IMR-90 (cell line): ENCODE measurements at regions not wholly inside any gene's neighbourhood (a gene's known extent, or its start where the extent isn't known, plus 50 kb on each side); places are given as distances from the start of the nearest gene placed in this dataset.

Experiments
- ATAC-seq: fragments of 200-7000 bp; cut with Tn5 transposase; 2 replicates; pipeline ENCODE4 v1.9.1; 2020; ENCODE audit warnings: low read depth, mild to moderate bottlenecking, moderate library complexity
- BruUV-seq: library from RNA; stranded (reverse); fragments of 400-500 nt; replicated peaks from 2 replicates; lab custom pipeline; 2021; lab: Mats Ljungman, UMichigan
- CTCF ChIA-PET: fragments of 300-600 bp; formaldehyde crosslinking; extraction: SDS; loops from one replicate; lab custom pipeline; 2021; ENCODE audit warnings: antibody characterized with exemption; lab: Yijun Ruan, JAX
- POLR2A ChIA-PET: fragments of 300-600 bp; sonication (Branson Sonifier 250); formaldehyde crosslinking; loops from one replicate; lab custom pipeline; 2022; ENCODE audit warnings: antibody characterized with exemption; ENCODE audit not compliant: unreplicated experiment; lab: Charles Lee
- DNase-seq: peaks from one replicate; pipeline ENCODE4 v3.0.0; 2013
- H2AFZ ChIP-seq: replicated peaks from 2 replicates; pipeline ENCODE3; 2013; ENCODE audit warnings: low read length, mild to moderate bottlenecking; ENCODE audit not compliant: poor library complexity
- H2AK5ac ChIP-seq: 2 replicates; pipeline ENCODE4 v1.6.1; 2013; ENCODE audit warnings: low read depth, low read length, inconsistent platforms
- H2AK9ac ChIP-seq: replicated peaks from 2 replicates; pipeline ENCODE3; 2013; ENCODE audit warnings: mild to moderate bottlenecking, low read depth, low read length, moderate library complexity; ENCODE audit not compliant: poor library complexity
- H2BK120ac ChIP-seq: 2 replicates; pipeline ENCODE4 v1.6.1; 2013; ENCODE audit warnings: low read depth, low read length, inconsistent platforms
- H2BK15ac ChIP-seq: 3 replicates; pipeline ENCODE4 v1.6.1; 2013; ENCODE audit warnings: low read depth, low read length, inconsistent platforms
- H2BK20ac ChIP-seq: 2 replicates; pipeline ENCODE4 v1.6.1; 2013; ENCODE audit warnings: low read depth, mild to moderate bottlenecking, inconsistent platforms, low read length, moderate library complexity
- H2BK5ac ChIP-seq: 2 replicates; pipeline ENCODE4 v1.6.1; 2013; ENCODE audit warnings: mild to moderate bottlenecking, low read depth, low read length, inconsistent platforms; ENCODE audit not compliant: poor library complexity, severe bottlenecking
- H3K14ac ChIP-seq: replicated peaks from 2 replicates; pipeline ENCODE4 v1.6.1; 2013; ENCODE audit warnings: low read depth, low read length, inconsistent platforms
- H3K18ac ChIP-seq: 2 replicates; pipeline ENCODE4 v1.6.1; 2013; ENCODE audit warnings: low read depth, low read length, control low read depth
- H3K23ac ChIP-seq: 2 replicates; pipeline ENCODE4 v1.6.1; 2013; ENCODE audit warnings: low read depth, low read length, inconsistent platforms
- H3K27ac ChIP-seq: 2 replicates; pipeline ENCODE4 v1.5.1; 2013; ENCODE audit warnings: mild to moderate bottlenecking, control low read depth, low read length; ENCODE audit not compliant: insufficient read depth
- H3K27me3 ChIP-seq: 2 replicates; pipeline ENCODE4 v1.6.1; 2013; ENCODE audit warnings: low read length; ENCODE audit not compliant: control insufficient read depth, insufficient read depth
- H3K36me3 ChIP-seq: 2 replicates; pipeline ENCODE4 v1.6.1; 2013; ENCODE audit warnings: low read length, mixed read lengths; ENCODE audit not compliant: control insufficient read depth, insufficient read depth
- H3K4ac ChIP-seq: 2 replicates; pipeline ENCODE4 v1.6.1; 2013; ENCODE audit warnings: low read depth, low read length, inconsistent platforms
- H3K4me1 ChIP-seq: 2 replicates; pipeline ENCODE4 v1.6.1; 2013; ENCODE audit warnings: low read length, mixed read lengths; ENCODE audit not compliant: control insufficient read depth, insufficient read depth
- H3K4me2 ChIP-seq: 2 replicates; pipeline ENCODE4 v1.6.1; 2013; ENCODE audit warnings: low read depth, mild to moderate bottlenecking, control low read depth, low read length, moderate library complexity
- H3K4me3 ChIP-seq: 2 replicates; pipeline ENCODE4 v1.5.1; 2013; ENCODE audit warnings: low read depth, mild to moderate bottlenecking, control low read depth, low read length, moderate library complexity; ENCODE audit not compliant: insufficient read depth
- H3K56ac ChIP-seq: 2 replicates; pipeline ENCODE4 v1.6.1; 2013; ENCODE audit warnings: low read length, inconsistent platforms; ENCODE audit not compliant: insufficient read depth; ENCODE audit errors: extremely low read depth
- H3K79me1 ChIP-seq, 2 experiments: 2 replicates each; pipeline ENCODE4 v1.6.1; 2013; ENCODE audit warnings: low read length in 2 of 2, inconsistent platforms in 1 of 2, low read depth in 1 of 2
- H3K9ac ChIP-seq: 2 replicates; pipeline ENCODE4 v1.6.1; 2013; ENCODE audit warnings: low read depth, low read length, control low read depth
- H3K9me1 ChIP-seq: 2 replicates; pipeline ENCODE4 v1.6.1; 2013; ENCODE audit warnings: low read length, inconsistent platforms; ENCODE audit not compliant: insufficient read depth
- H3K9me3 ChIP-seq: 2 replicates; pipeline ENCODE4 v1.6.1; 2013; ENCODE audit warnings: low read length; ENCODE audit not compliant: control insufficient read depth, insufficient read depth
- H4K20me1 ChIP-seq: 2 replicates; pipeline ENCODE4 v1.6.1; 2013; ENCODE audit warnings: low read length, inconsistent platforms; ENCODE audit not compliant: insufficient read depth
- H4K5ac ChIP-seq: 2 replicates; pipeline ENCODE4 v1.6.1; 2013; ENCODE audit warnings: mild to moderate bottlenecking, low read depth, low read length, control low read depth
- H4K8ac ChIP-seq, 2 experiments: 2 replicates each; pipeline ENCODE4 v1.6.1; 2013; ENCODE audit warnings: low read depth in 2 of 2, low read length in 2 of 2, control low read depth in 1 of 2, inconsistent platforms in 1 of 2
- H4K91ac ChIP-seq: 2 replicates; pipeline ENCODE4 v1.6.1; 2013; ENCODE audit warnings: low read depth, low read length, inconsistent platforms; ENCODE audit not compliant: insufficient read depth
- CHD1 ChIP-seq: IDR thresholded peaks from 2 replicates; pipeline ENCODE4 v1.6.1; 2012; ENCODE audit warnings: low read depth, low read length, improper control_type of control experiment
- MAZ ChIP-seq: IDR thresholded peaks from 2 replicates; pipeline ENCODE4 v1.6.1; 2012; ENCODE audit warnings: low read depth, mild to moderate bottlenecking, low read length, improper control_type of control experiment, moderate library complexity, borderline replicate concordance
- POLR2A ChIP-seq: IDR thresholded peaks from 2 replicates; pipeline ENCODE4 v1.6.1; 2012; ENCODE audit warnings: mild to moderate bottlenecking, low read depth, low read length
- RFX5 ChIP-seq: IDR thresholded peaks from 2 replicates; pipeline ENCODE4 v1.8.0; 2012; ENCODE audit warnings: low read depth, mild to moderate bottlenecking, low read length, moderate library complexity
- WGBS, 2 experiments: methylation state at CpG; one replicate each; pipeline versions ENCODE4 v1.1.5 to v1.1.7; 2013; ENCODE audit warnings: missing lambda C conversion rate in 2 of 2; ENCODE audit not compliant: insufficient read length in 1 of 2; ENCODE audit errors: extremely low coverage in 2 of 2; 5-methylcytosine and 5-hydroxymethylcytosine counted together
- dilution Hi-C: fragments of 300-500 bp; cut with HindIII; formaldehyde crosslinking; loops from one replicate; pipeline ENCODE4 v1.14.3; 2018; ENCODE audit warnings: low sequenced_read_pairs; ENCODE audit not compliant: unreplicated experiment
- in situ Hi-C: fragments of 300-500 bp; cut with MboI; formaldehyde crosslinking; loops from 3 replicates; pipeline ENCODE4 v1.14.3; 2019; ENCODE audit warnings: low sequenced_read_pairs, inconsistent platforms, mixed read lengths
- intact Hi-C: fragments of 100-400 bp; cut with micrococcal nuclease; formaldehyde crosslinking; loops from 2 replicates; pipeline ENCODE4 v1.10.0; 2022

- H3K14ac ChIP-seq, result no peak overlapping the region
- no peak for DNase-seq
- no peaks in the 10 kb centered on the region for H3K79me1 ChIP-seq
- H3K56ac ChIP-seq, result no peak overlapping the region
- H3K9ac ChIP-seq, result no peak overlapping the region
- intact Hi-C loops (no loop called here), in situ Hi-C loops (no loop called here), dilution Hi-C loops (no loop called here)
- no peak overlapping the region for H2BK5ac ChIP-seq
- H3K4me1 ChIP-seq, result no peaks in the 10 kb centered on the region; the same call in 1 of the 2 replicates
- H3K9me3 ChIP-seq, result no peaks in the 10 kb centered on the region
- no peak for TF ChIP-seq POLR2A
- no peak for TF ChIP-seq RFX5
- TF ChIP-seq MAZ, result no peak
- TF ChIP-seq CHD1, result no peak
- WGBS, 2 experiments, result no CpG with 5 or more reads among the region's 6 CpGs
- no TSS peak for BruUV-seq
- H3K23ac ChIP-seq, result no peak overlapping the region
- CTCF ChIA-PET, result interaction anchor here (0.7 kb wide), 1 partner anchor 12 kb away, joined by 3 read pairs; no protein-coding TSS in a partner anchor
- no peaks in the 10 kb centered on the region for H4K20me1 ChIP-seq
- no peak overlapping the region for H2BK20ac ChIP-seq
- no peak overlapping the region for H4K8ac ChIP-seq
- no peak overlapping the region for H2BK15ac ChIP-seq
- H3K4me3 ChIP-seq, result no peak overlapping the region
- POLR2A ChIA-PET, result no interaction called here
- H3K9me1 ChIP-seq, result no peaks in the 10 kb centered on the region
- no peak overlapping the region for H3K27ac ChIP-seq
- H2BK120ac ChIP-seq, result no peak overlapping the region
- no peak overlapping the region for H2AK5ac ChIP-seq
- H4K5ac ChIP-seq, result no peak overlapping the region
- H3K4me2 ChIP-seq, result no peak overlapping the region
- H3K4ac ChIP-seq, result no peak overlapping the region
- no peak overlapping the region for H2AFZ ChIP-seq
- no peak overlapping the region for H3K18ac ChIP-seq
- H3K27me3 ChIP-seq, result no peaks in the 10 kb centered on the region
- H4K91ac ChIP-seq, result no peak overlapping the region
- no peak overlapping the region for H2AK9ac ChIP-seq
- ATAC-seq, result no peak
- H3K36me3 ChIP-seq, result no peaks in the 10 kb centered on the region
Measured at GRCh38 chr3:106276755-106277612, 408.2 kb upstream of the CBLB start.
